ENCODE measurements at regions not wholly inside any gene's neighbourhood (a gene's known extent, or its start where the extent isn't known, plus 50 kb on each side); places are given as distances from the start of the nearest gene placed in this dataset.

DNA sequence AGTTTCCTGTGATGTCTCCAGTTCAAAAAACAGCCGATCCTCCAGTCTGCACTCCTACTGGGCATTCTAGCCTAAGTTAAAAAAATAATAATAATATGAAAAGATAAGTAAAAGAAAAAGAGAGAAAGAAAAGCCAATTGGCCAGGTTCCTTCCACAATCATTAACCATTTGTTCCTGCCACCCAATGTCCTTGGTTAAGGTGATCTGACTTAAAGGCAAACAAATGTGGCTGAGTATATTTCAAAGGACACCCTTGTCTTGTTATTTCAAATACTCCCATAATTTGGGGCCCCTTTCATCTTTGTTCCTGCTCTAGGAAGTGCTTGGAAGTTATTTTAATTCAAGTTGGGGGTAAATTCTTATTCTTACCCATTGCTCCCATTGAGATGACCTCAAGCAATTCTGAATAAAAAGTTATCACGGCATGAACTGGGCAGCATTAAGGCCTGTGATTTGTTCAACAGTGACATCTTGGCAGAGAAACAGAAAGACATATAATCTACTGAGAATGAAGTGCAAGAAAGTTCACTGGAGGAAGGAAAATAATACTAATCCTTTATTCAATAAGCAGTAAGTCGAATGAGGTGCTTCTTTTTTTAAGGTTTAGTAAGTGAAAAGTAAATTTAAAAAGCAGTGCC, 1054.5 kb upstream of the FANCL start:
- H3K9me2 ChIP-seq (ENCODE audit: insufficient read depth, low read length), result no peaks in the 10 kb centered on the region
- H3K27ac ChIP-seq (ENCODE audit: low read length), result peak overlapping the region; percentile 78
- no peaks in the 10 kb centered on the region for H3K36me3 ChIP-seq (ENCODE audit: insufficient read depth, low read length)
- no peak overlapping the region for H3K4me3 ChIP-seq (ENCODE audit: low read length)
- no peaks in the 10 kb centered on the region for H3F3A ChIP-seq (ENCODE audit: insufficient read depth, low read length, poor library complexity, severe bottlenecking)
- H3K9ac ChIP-seq (ENCODE audit: low read length), result peak overlapping the region; percentile 41
- no peaks in the 10 kb centered on the region for H3K27me3 ChIP-seq (ENCODE audit: insufficient read depth, low read depth, low read length)
- H3K4me2 ChIP-seq (ENCODE audit: low read length), result no peak overlapping the region
- H2AFZ ChIP-seq (ENCODE audit: low read depth, low read length), result no peak overlapping the region
- no peaks in the 10 kb centered on the region for H4K20me1 ChIP-seq (ENCODE audit: insufficient read depth)
- H3K9me3 ChIP-seq (ENCODE audit: low read length), result no peaks in the 10 kb centered on the region
- TF ChIP-seq EP300 (conservative IDR thresholded peaks at IDR 0.05; ENCODE audit: poor library complexity, severe bottlenecking), result no peak
- TF ChIP-seq RAD21 (conservative IDR thresholded peaks at IDR 0.05), result no peak
- TF ChIP-seq SMC3 (conservative IDR thresholded peaks at IDR 0.05; ENCODE audit: poor library complexity), result no peak
- no peak for TF ChIP-seq MXI1 (conservative IDR thresholded peaks at IDR 0.05; ENCODE audit: poor library complexity, severe bottlenecking)
- TF ChIP-seq REST (IDR thresholded peaks at IDR 0.05; ENCODE audit: borderline replicate concordance), result no peak
- TF ChIP-seq, protein P1, sequence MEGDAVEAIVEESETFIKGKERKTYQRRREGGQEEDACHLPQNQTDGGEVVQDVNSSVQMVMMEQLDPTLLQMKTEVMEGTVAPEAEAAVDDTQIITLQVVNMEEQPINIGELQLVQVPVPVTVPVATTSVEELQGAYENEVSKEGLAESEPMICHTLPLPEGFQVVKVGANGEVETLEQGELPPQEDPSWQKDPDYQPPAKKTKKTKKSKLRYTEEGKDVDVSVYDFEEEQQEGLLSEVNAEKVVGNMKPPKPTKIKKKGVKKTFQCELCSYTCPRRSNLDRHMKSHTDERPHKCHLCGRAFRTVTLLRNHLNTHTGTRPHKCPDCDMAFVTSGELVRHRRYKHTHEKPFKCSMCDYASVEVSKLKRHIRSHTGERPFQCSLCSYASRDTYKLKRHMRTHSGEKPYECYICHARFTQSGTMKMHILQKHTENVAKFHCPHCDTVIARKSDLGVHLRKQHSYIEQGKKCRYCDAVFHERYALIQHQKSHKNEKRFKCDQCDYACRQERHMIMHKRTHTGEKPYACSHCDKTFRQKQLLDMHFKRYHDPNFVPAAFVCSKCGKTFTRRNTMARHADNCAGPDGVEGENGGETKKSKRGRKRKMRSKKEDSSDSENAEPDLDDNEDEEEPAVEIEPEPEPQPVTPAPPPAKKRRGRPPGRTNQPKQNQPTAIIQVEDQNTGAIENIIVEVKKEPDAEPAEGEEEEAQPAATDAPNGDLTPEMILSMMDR (IDR thresholded peaks at IDR 0.05; ENCODE audit: poor library complexity, severe bottlenecking), result no peak
- no peak for TF ChIP-seq TAF1 (IDR thresholded peaks at IDR 0.05; ENCODE audit: low read depth)
- TF ChIP-seq EZH2 (IDR thresholded peaks at IDR 0.05; ENCODE audit: borderline replicate concordance, insufficient read depth, low read length, poor library complexity, severe bottlenecking), result no peak
- no peak for TF ChIP-seq POLR2AphosphoS5 (IDR thresholded peaks at IDR 0.05)
- no peaks in the 10 kb centered on the region for H3K79me2 ChIP-seq (replicated peaks; ENCODE audit: insufficient read depth, low read length)

- Histone ChIP-seq H3K27me3 (ENCODE audit: insufficient read depth, low read depth, low read length) (no peaks in the 10 kb centered on the region), H3K79me2 (replicated peaks; ENCODE audit: insufficient read depth, low read length) (no peaks in the 10 kb centered on the region), H3K27ac (ENCODE audit: low read length) (no peak overlapping the region), H3K9ac (ENCODE audit: low read length) (no peak overlapping the region), H3K36me3 (ENCODE audit: insufficient read depth, low read length) (no peaks in the 10 kb centered on the region), H4K20me1 (ENCODE audit: insufficient read depth) (no peaks in the 10 kb centered on the region), H2AFZ (ENCODE audit: low read depth, low read length) (no peak overlapping the region), H3K4me3 (ENCODE audit: low read length) (no peak overlapping the region), H3F3A (ENCODE audit: insufficient read depth, low read length, poor library complexity, severe bottlenecking) (no peaks in the 10 kb centered on the region), H3K9me2 (ENCODE audit: insufficient read depth, low read length) (no peaks in the 10 kb centered on the region), H3K4me2 (ENCODE audit: low read length) (no peak overlapping the region), H3K9me3 (ENCODE audit: low read length) (no peaks in the 10 kb centered on the region)
- TF ChIP-seq RAD21 (conservative IDR thresholded peaks at IDR 0.05) (no peak), POLR2AphosphoS5 (IDR thresholded peaks at IDR 0.05) (no peak), MXI1 (conservative IDR thresholded peaks at IDR 0.05; ENCODE audit: poor library complexity, severe bottlenecking) (no peak), EP300 (conservative IDR thresholded peaks at IDR 0.05; ENCODE audit: poor library complexity, severe bottlenecking) (no peak), TAF1 (IDR thresholded peaks at IDR 0.05; ENCODE audit: low read depth) (no peak), REST (IDR thresholded peaks at IDR 0.05; ENCODE audit: borderline replicate concordance) (no peak), EZH2 (IDR thresholded peaks at IDR 0.05; ENCODE audit: borderline replicate concordance, insufficient read depth, low read length, poor library complexity, severe bottlenecking) (no peak), SMC3 (conservative IDR thresholded peaks at IDR 0.05; ENCODE audit: poor library complexity) (no peak)
- TF ChIP-seq, protein P1 (IDR thresholded peaks at IDR 0.05; ENCODE audit: poor library complexity, severe bottlenecking), result no peak
Measured at GRCh38 chr2:59288771-59289170, 1047.6 kb upstream of the FANCL start.
